Thymus (tissue), 11 donors: ENCODE measurements at regions not wholly inside any gene's neighbourhood (a gene's known extent, or its start where the extent isn't known, plus 50 kb on each side); places are given as distances from the start of the nearest gene placed in this dataset.

Experiments
- DNase-seq, 9 donors: peaks; one replicate each; pipeline ENCODE4 v3.0.0-alpha.2; 2013; ENCODE audit warnings: low spot score in 9 of 9, low read depth in 6 of 9, missing footprints in 1 of 9
- H3K27ac ChIP-seq, 2 donors: one replicate each; pipeline ENCODE4 v1.5.1; 2013; ENCODE audit warnings: control low read depth in 1 of 2, low read depth in 1 of 2, low read length in 1 of 2, mild to moderate bottlenecking in 1 of 2, moderate library complexity in 1 of 2
- H3K27me3 ChIP-seq, 2 donors: one replicate each; pipeline ENCODE4 v1.5.1; 2013; ENCODE audit warnings: low read length in 1 of 2; ENCODE audit not compliant: control insufficient read depth in 2 of 2, insufficient read depth in 1 of 2
- H3K36me3 ChIP-seq, 2 donors: one replicate each; pipeline ENCODE4 v1.5.1; 2013; ENCODE audit warnings: low read length in 1 of 2, mild to moderate bottlenecking in 1 of 2, moderate library complexity in 1 of 2; ENCODE audit not compliant: control insufficient read depth in 2 of 2, insufficient read depth in 2 of 2
- H3K4me1 ChIP-seq, 2 donors: one replicate each; pipeline ENCODE4 v1.5.1; 2013; ENCODE audit warnings: low read length in 2 of 2; ENCODE audit not compliant: control insufficient read depth in 2 of 2, insufficient read depth in 2 of 2
- H3K4me3 ChIP-seq, 2 donors: one replicate each; pipeline ENCODE4 v1.5.1; 2013; ENCODE audit warnings: low read length in 2 of 2, control low read depth in 1 of 2, mild to moderate bottlenecking in 1 of 2
- H3K9me3 ChIP-seq, 2 donors: one replicate each; pipeline ENCODE4 v1.5.1; 2013; ENCODE audit warnings: low read length in 1 of 2, mild to moderate bottlenecking in 1 of 2; ENCODE audit not compliant: control insufficient read depth in 2 of 2, insufficient read depth in 1 of 2
- WGBS: extraction: QIAGEN DNeasy Blood & Tissue Kit; methylation state at CpG from one replicate; pipeline ENCODE4 v1.1.7; 2013; 5-methylcytosine and 5-hydroxymethylcytosine counted together
- donor health status: healthy.

- Histone ChIP-seq H3K9me3 (no peaks in the 10 kb centered on the region), H3K36me3 (no peaks in the 10 kb centered on the region), H3K27me3 (no peaks in the 10 kb centered on the region), H3K4me3 (no peak overlapping the region), H3K4me1 (no peaks in the 10 kb centered on the region), H3K27ac (no peak overlapping the region)
- no peak for DNase-seq
- WGBS = 95% methylated on average over 8 of the region's 8 CpGs
These were observed 440.8 kb downstream of the GLRX3 start for GRCh38 chr10:130577039-130577438.

- DNase-seq = no peak
- Histone ChIP-seq H3K4me3 (no peak overlapping the region), H3K9me3 (no peaks in the 10 kb centered on the region), H3K27me3 (no peaks in the 10 kb centered on the region), H3K27ac (no peak overlapping the region), H3K4me1 (no peaks in the 10 kb centered on the region), H3K36me3 (no peaks in the 10 kb centered on the region)
- 95% methylated on average over 11 of the region's 11 CpGs for WGBS
These were observed 442.5 kb downstream of the GLRX3 start for GRCh38 chr10:130578532-130579289.

GRCh38 chr10:130579913-130580312 is 443.7 kb downstream of the GLRX3 start:
- 67% methylated on average over 4 of the region's 4 CpGs for whole genome bisulfite sequencing
- Histone ChIP-seq H3K27ac (no peak overlapping the region), H3K4me3 (no peak overlapping the region), H3K27me3 (no peaks in the 10 kb centered on the region), H3K9me3 (no peaks in the 10 kb centered on the region), H3K36me3 (no peaks in the 10 kb centered on the region), H3K4me1 (no peaks in the 10 kb centered on the region)
- DNase-seq = no peak

DNA sequence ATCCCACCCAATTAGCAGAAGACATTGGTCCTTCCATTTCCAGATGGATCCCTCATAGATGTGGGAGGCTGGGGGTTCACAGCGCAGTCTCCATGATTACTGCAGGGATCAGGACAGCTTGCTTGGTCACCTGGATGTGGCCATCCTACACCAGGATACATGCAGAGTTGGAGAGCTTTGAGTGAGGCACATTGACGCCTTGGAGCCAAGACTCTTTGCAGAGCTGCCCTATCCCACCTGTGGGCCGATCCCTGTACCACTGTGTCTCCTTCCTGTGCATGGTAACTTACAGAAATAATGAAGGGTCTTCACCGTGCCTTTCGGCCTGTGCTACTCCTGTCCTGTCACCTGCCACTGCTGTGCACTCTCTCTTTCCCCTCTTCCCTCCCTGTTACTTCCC is 444.8 kb downstream of the GLRX3 start:
- Histone ChIP-seq H3K36me3 (no peaks in the 10 kb centered on the region), H3K4me1 (no peaks in the 10 kb centered on the region), H3K4me3 (no peak overlapping the region), H3K9me3 (no peaks in the 10 kb centered on the region), H3K27me3 (no peaks in the 10 kb centered on the region), H3K27ac (no peak overlapping the region)
- WGBS = 98% methylated on average over 5 of the region's 5 CpGs
- DNase-seq = no peak

- Histone ChIP-seq H3K27ac (no peak overlapping the region), H3K27me3 (no peaks in the 10 kb centered on the region), H3K36me3 (no peaks in the 10 kb centered on the region), H3K4me3 (no peak overlapping the region), H3K4me1 (peaks cover 0 to 4% of the 10 kb centered on the region in 2 donors), H3K9me3 (no peaks in the 10 kb centered on the region)
- no peak for DNase-seq
- WGBS = 90% methylated on average over 4 of the region's 4 CpGs
These were observed 451.5 kb downstream of the GLRX3 start for GRCh38 chr10:130587718-130588117.

GRCh38 chr10:130606001-130606405 is 469.8 kb downstream of the GLRX3 start:
- Histone ChIP-seq H3K27me3 (no peaks in the 10 kb centered on the region), H3K4me3 (no peak overlapping the region), H3K4me1 (no peaks in the 10 kb centered on the region), H3K36me3 (no peaks in the 10 kb centered on the region), H3K9me3 (no peaks in the 10 kb centered on the region), H3K27ac (no peak overlapping the region)
- no peak for DNase-seq
- 73% methylated on average over 9 of the region's 9 CpGs for WGBS

DNA sequence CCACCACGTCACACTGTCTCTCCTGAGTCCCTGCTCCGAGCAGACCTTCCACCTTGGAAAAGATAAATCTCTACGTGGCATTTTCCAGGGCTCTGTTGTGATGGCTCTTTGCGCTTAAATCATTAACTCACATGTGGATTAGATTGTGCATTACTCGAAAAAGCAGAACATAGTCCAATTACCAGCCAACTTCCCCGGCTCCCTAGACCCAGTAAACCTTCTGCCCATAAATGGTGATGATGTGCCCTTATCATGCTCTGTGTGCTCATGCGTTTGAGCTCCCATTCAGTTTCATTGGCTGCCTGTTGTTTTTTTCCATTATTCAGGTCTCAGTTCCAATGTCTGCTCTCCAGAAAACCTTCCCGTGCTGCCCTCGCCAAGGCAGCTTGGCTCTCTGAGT is 471.2 kb downstream of the GLRX3 start:
- H3K4me3 ChIP-seq = no peak overlapping the region
- 94% methylated on average over 9 of the region's 9 CpGs for WGBS

GRCh38 chr10:130611239-130611638 is 475.0 kb downstream of the GLRX3 start:
- WGBS = 95% methylated on average over 5 of the region's 5 CpGs
- H3K4me3 ChIP-seq = no peak overlapping the region
- H3K27ac ChIP-seq = no peak overlapping the region
- DNase-seq = no peak
- no peaks in the 10 kb centered on the region for H3K27me3 ChIP-seq
- H3K9me3 ChIP-seq = no peaks in the 10 kb centered on the region
- H3K4me1 ChIP-seq = no peaks in the 10 kb centered on the region
- H3K36me3 ChIP-seq = no peaks in the 10 kb centered on the region

More for the DNA sequence above, 471.2 kb downstream of the GLRX3 start:
- H3K27me3 ChIP-seq = no peaks in the 10 kb centered on the region
- H3K27ac ChIP-seq = no peak overlapping the region
- no peaks in the 10 kb centered on the region for H3K4me1 ChIP-seq
- no peaks in the 10 kb centered on the region for H3K36me3 ChIP-seq
- no peaks in the 10 kb centered on the region for H3K9me3 ChIP-seq
- DNase-seq = no peak

- WGBS = 32% methylated on average over 4 of the region's 4 CpGs
- no peaks in the 10 kb centered on the region for H3K9me3 ChIP-seq
- H3K27me3 ChIP-seq = no peaks in the 10 kb centered on the region
- H3K4me3 ChIP-seq = no peak overlapping the region
- no peaks in the 10 kb centered on the region for H3K36me3 ChIP-seq
- no peak for DNase-seq
- H3K27ac ChIP-seq = no peak overlapping the region
- H3K4me1 ChIP-seq = no peaks in the 10 kb centered on the region
These were observed 479.3 kb downstream of the GLRX3 start for GRCh38 chr10:130615457-130615856.
